GM20000 (cell line): ENCODE measurements at regions not wholly inside any gene's neighbourhood (a gene's known extent, or its start where the extent isn't known, plus 50 kb on each side); places are given as distances from the start of the nearest gene placed in this dataset.
"Not testable (repeated sequence)": the region's sequence is repeated elsewhere in the genome, so short reads cannot be mapped to it uniquely, and the experiment has no call there.

Source experiments
- DNase-seq: peaks from one replicate; pipeline ENCODE4 v3.0.0; 2012; ENCODE audit warnings: low spot score
- TF ChIP-seq, protein P1 (sequence below): IDR thresholded peaks from 2 replicates; pipeline ENCODE4 v1.5.1; 2012; ENCODE audit warnings: mild to moderate bottlenecking, control low read depth; ENCODE audit errors: extremely low read depth, missing control alignments

DNA sequence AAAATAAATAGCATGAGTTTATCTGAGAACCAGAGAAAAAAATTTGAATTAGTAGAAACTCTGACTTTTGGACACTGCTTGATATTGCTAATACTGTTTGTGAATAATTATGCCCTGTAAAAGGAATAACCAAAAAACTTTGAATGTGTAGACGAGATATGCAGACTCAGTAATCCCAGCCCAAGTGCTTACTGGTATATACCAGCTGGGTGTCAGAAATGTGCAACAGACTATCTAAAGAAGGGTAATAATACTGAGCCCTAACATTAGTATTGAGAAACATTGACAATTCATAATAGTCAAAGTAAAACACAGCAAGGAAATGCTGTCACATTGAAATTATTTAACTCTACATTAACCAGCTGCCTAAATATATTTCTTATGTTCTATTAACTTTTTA lies 60.5 kb upstream of the ZC3H15 start:
- no peak for DNase-seq
- TF ChIP-seq, protein P1, sequence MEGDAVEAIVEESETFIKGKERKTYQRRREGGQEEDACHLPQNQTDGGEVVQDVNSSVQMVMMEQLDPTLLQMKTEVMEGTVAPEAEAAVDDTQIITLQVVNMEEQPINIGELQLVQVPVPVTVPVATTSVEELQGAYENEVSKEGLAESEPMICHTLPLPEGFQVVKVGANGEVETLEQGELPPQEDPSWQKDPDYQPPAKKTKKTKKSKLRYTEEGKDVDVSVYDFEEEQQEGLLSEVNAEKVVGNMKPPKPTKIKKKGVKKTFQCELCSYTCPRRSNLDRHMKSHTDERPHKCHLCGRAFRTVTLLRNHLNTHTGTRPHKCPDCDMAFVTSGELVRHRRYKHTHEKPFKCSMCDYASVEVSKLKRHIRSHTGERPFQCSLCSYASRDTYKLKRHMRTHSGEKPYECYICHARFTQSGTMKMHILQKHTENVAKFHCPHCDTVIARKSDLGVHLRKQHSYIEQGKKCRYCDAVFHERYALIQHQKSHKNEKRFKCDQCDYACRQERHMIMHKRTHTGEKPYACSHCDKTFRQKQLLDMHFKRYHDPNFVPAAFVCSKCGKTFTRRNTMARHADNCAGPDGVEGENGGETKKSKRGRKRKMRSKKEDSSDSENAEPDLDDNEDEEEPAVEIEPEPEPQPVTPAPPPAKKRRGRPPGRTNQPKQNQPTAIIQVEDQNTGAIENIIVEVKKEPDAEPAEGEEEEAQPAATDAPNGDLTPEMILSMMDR = no peak

DNA sequence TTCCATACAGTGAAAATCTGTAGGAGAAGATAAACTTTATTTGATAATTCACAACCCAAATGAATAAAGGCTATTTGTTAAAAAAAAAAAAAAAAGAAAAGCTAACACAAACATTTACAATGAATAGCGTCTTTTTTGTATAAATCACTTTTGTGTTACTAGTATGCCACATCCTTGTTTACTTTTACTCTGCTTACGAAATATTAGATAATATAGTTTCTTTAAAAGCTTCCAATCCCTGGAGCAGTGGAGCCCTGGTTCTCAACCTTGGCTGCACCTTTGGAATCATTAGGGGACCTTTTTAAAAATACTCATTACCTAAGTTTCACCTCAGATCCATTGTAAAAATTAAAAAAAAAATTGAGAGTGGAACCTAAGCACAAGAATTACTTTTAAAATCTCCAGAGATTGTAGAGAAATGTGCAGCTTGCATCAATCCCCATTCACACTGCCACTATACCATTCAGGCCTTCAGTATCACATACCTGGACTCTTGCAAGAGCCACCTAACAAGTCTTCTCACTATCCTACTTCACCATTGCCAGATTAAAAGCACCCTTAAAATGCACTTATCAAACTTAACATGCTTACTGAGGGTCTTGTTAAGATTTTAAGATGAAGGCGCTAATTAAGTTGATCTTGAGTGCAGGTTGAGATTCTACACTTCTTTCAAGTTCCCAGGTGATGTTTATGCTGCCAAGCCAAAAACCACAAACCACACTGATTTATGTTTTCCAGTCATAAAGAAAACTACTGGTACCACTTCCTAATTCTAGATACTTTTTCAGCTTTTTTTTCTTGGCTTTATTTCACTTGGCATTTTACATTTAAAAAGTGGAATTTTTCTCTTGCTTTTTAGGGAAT lies 59.7 kb upstream of the ZC3H15 start:
- DNase-seq = peak; percentile 8
- TF ChIP-seq, protein P1 = no peak

DNA sequence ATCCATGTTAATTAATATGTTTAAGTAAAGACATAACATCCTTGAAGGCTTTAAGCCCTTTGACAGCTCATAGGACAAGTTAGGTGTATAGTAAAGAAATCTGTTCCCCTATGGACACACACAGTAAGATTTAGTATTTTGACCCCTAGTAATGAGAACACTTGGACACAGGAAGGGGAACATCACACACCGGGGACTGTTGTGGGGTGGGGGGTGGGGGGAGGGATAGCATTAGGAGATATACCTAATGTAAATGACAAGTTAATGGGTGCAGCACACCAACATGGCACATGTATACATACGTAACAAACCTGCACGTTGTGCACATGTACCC lies 59.1 kb upstream of the ZC3H15 start:
- not testable (repeated sequence) for DNase-seq

DNA sequence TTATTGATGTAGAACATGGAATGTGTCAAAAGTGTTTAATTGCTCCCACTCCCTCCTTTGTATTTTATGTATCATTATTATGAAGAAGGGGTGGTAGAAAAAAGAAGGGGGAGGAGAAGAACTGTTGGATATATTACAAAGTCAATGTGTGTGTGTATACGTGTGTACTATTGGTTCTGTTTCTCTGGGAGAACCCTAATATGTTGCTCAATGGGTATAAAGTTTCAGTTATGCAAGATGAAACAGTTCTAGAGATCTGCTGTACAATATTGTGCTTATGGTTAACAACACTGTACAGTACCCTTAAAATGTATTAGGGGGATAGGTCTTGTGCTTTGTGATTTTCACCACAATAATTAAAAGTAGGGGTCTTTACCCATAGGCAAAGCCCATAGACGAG lies 58.1 kb upstream of the ZC3H15 start:
- DNase-seq = no peak
- TF ChIP-seq, protein P1 = no peak

DNA sequence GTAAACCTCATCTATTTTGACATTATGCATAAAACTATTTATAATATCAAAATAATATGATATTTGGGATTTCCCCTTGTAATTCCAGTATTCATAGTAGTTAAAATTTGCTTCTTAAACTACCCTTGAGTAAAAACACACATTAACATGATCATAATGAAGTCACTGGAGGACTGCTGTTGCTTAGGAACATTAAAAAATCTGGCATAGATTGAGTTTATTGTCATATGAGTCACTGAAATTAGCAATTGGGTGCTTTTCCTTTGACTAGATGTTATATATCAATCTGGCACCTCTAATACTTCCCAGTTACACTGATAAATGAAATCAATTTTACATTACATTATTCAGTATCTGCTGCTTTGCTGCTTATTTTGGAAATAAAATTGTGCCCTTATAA lies 57.0 kb upstream of the ZC3H15 start:
- no peak for DNase-seq
- TF ChIP-seq, protein P1 = no peak

DNA sequence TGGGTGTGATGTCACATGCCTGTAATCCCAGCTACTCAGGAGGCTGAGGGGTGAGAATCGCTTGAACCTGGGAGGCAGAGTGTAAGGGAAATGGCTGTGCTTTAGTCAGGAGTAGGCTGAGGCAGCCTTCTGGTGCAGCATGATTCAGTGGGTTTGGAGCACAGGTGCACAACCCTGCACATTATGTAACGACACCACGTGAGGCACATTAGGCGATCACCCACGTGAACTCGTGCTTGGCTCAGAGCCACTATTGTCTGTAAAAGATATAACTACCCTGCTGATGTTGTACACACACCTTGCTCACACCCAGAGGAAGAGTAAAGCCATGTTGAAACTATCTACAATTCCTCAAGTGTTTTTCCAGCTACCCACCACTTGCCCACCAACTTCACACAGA lies 54.8 kb upstream of the ZC3H15 start:
- TF ChIP-seq, protein P1 = no peak
- DNase-seq = no peak

DNA sequence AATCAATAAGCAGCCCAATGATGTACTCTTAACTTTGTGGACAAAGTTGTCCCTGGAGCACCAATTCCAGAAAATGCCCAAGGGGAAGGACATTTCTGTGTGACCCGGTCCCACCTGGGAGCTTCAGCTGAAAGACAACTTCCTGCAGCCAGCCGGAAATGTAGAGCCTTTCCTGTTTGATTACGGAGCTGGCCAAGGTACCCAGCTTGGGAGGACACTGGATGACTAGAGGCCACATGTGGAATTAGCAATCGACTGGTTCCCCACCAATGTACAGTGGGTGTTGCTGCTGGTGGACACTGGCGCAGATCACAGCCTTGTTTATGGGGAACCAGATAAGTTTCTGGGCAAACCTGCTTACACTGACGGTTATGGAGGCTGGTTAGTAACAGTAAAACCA lies 53.0 kb upstream of the ZC3H15 start:
- TF ChIP-seq, protein P1 = no peak
- no peak for DNase-seq
